ENCODE measurements at regions not wholly inside any gene's neighbourhood (a gene's known extent, or its start where the extent isn't known, plus 50 kb on each side); places are given as distances from the start of the nearest gene placed in this dataset.
"Not testable (repeated sequence)": the region's sequence is repeated elsewhere in the genome, so short reads cannot be mapped to it uniquely, and the experiment has no call there.

- DNase-seq = no peak
Measured at GRCh38 chr4:79739912-79740311, 331.9 kb upstream of the GK2 start.

GRCh38 chr4:79723507-79723906 is 315.5 kb upstream of the GK2 start:
- no peak for DNase-seq

GRCh38 chr4:79700356-79700755 is 292.3 kb upstream of the GK2 start:
- no peak for DNase-seq

- no peak for DNase-seq
Measured at GRCh38 chr4:79697444-79697843, 289.4 kb upstream of the GK2 start.

- DNase-seq = not testable (repeated sequence)
Measured at GRCh38 chr4:79696534-79696933, 288.5 kb upstream of the GK2 start.

- DNase-seq = no peak
Measured at GRCh38 chr4:79695848-79696247, 287.8 kb upstream of the GK2 start.

GRCh38 chr4:79689740-79690139 is 281.7 kb upstream of the GK2 start:
- DNase-seq = no peak

GRCh38 chr4:79688691-79689090 is 280.7 kb upstream of the GK2 start:
- DNase-seq = no peak

GRCh38 chr4:79687006-79687405 is 279.0 kb upstream of the GK2 start:
- DNase-seq = no peak

- no peak for DNase-seq
Measured at GRCh38 chr4:79685542-79685941, 277.5 kb upstream of the GK2 start.

- no peak for DNase-seq
Measured at GRCh38 chr4:79684516-79684915, 276.5 kb upstream of the GK2 start.

GRCh38 chr4:79682801-79683530 is 274.9 kb upstream of the GK2 start:
- DNase-seq = no peak

GRCh38 chr4:79682161-79682560 is 274.1 kb upstream of the GK2 start:
- peak; percentile 42 for DNase-seq

GRCh38 chr4:79679859-79680258 is 271.8 kb upstream of the GK2 start:
- DNase-seq = no peak

- peak; percentile 3 for DNase-seq
Measured at GRCh38 chr4:79678472-79679202, 270.6 kb upstream of the GK2 start.

- no peak for DNase-seq
Measured at GRCh38 chr4:79676705-79677104, 268.7 kb upstream of the GK2 start.

- not testable (repeated sequence) for DNase-seq
Measured at GRCh38 chr4:79674906-79675305, 266.9 kb upstream of the GK2 start.

- no peak for DNase-seq
Measured at GRCh38 chr4:79673898-79674297, 265.9 kb upstream of the GK2 start.

- no peak for DNase-seq
Measured at GRCh38 chr4:79673377-79673776, 265.3 kb upstream of the GK2 start.

- DNase-seq = no peak
Measured at GRCh38 chr4:79666875-79667274, 258.8 kb upstream of the GK2 start.

GRCh38 chr4:79666112-79666511 is 258.1 kb upstream of the GK2 start:
- no peak for DNase-seq

- no peak for DNase-seq
Measured at GRCh38 chr4:79663865-79664264, 255.8 kb upstream of the GK2 start.

- no peak for DNase-seq
Measured at GRCh38 chr4:79663141-79663540, 255.1 kb upstream of the GK2 start.

GRCh38 chr4:79662651-79663050 is 254.6 kb upstream of the GK2 start:
- no peak for DNase-seq

- no peak for DNase-seq
Measured at GRCh38 chr4:79661196-79661595, 253.2 kb upstream of the GK2 start.

Data from fibroblast of skin of right biceps (primary cell).